GM23248 (cell line): ENCODE measurements at regions not wholly inside any gene's neighbourhood (a gene's known extent, or its start where the extent isn't known, plus 50 kb on each side); places are given as distances from the start of the nearest gene placed in this dataset.

ENCODE experiments used
- EZH2 ChIP-seq: fragments of 200-600 bp; sonication (generic); IDR thresholded peaks from 2 replicates; pipeline ENCODE4 v1.6.1; 2018; ENCODE audit warnings: antibody characterized with exemption, mild to moderate bottlenecking; ENCODE audit not compliant: insufficient read depth, poor library complexity, severe bottlenecking
- EZH2phosphoT487 ChIP-seq: fragments of 200-600 bp; sonication (generic); IDR thresholded peaks from 2 replicates; pipeline ENCODE4 v1.6.1; 2018; ENCODE audit warnings: antibody characterized with exemption, moderate library complexity, mild to moderate bottlenecking, low read depth; ENCODE audit not compliant: insufficient read depth

- no peak for TF ChIP-seq EZH2
- TF ChIP-seq EZH2phosphoT487: no peak
Observed at GRCh38 chr3:72185549-72186399, 400.8 kb upstream of the PROK2 start.
